ENCODE measurements at regions not wholly inside any gene's neighbourhood (a gene's known extent, or its start where the extent isn't known, plus 50 kb on each side); places are given as distances from the start of the nearest gene placed in this dataset.

DNA sequence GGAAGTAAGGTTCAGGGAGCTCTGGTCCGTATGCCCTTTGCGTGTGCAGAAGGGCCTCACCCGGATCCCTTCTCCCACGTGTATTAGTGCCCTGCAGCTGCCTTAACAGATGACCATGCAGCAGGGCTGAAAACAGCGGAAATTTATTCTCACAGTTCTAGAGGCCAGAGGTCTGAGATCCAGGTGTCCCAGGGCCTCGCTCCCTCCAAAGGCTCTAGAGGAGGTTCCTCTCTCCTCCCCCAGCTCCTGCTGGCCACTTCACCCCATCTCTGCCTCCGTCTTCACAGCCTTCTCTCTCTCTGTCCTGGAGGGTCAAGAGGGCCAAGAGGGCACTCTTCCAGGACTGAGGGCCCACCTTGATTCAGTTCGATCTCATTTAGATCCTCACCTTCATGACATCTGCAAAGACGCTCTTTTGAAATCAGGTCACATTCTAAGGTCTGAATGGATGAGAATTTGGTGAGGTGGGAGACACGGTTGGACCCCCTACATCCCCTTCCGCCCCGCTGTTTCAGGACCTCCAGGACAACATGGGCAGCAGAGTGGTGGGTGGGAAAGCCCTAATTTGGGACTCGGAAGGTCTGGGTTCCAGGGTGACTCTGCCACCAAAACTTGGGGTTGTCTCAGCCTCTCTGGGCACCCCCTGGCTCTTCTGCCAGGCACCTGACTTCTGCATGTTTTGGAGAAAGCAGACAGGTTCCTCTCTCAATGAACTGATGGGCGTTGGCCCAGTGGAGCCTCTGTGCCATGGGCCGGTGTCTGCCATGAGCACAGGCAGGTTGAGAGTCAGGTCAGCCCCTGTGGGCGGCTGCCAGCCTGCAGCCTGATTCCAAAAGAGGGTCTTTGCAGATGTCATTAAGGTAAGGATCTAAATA, 361.2 kb downstream of the SEC14L1 start:
- TF ChIP-seq, protein P1, sequence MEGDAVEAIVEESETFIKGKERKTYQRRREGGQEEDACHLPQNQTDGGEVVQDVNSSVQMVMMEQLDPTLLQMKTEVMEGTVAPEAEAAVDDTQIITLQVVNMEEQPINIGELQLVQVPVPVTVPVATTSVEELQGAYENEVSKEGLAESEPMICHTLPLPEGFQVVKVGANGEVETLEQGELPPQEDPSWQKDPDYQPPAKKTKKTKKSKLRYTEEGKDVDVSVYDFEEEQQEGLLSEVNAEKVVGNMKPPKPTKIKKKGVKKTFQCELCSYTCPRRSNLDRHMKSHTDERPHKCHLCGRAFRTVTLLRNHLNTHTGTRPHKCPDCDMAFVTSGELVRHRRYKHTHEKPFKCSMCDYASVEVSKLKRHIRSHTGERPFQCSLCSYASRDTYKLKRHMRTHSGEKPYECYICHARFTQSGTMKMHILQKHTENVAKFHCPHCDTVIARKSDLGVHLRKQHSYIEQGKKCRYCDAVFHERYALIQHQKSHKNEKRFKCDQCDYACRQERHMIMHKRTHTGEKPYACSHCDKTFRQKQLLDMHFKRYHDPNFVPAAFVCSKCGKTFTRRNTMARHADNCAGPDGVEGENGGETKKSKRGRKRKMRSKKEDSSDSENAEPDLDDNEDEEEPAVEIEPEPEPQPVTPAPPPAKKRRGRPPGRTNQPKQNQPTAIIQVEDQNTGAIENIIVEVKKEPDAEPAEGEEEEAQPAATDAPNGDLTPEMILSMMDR (IDR thresholded peaks at IDR 0.05) = no peak
- Mint-ChIP-seq H3K9me3 (no peaks in the 10 kb centered on the region), H3K27me3 (no peaks in the 10 kb centered on the region), H3K4me3 (no peak overlapping the region), H3K4me1 (no peaks in the 10 kb centered on the region), H3K27ac (peak overlapping the region; percentile 26), H3K36me3 (ENCODE audit: low read depth) (peaks cover 38% of the 10 kb centered on the region)
- ChIA-PET CTCF (interaction anchor here (1.4 to 1.6 kb wide), 2 partner anchors 102 to 172 kb away, joined by 4 to 5 read pairs; no protein-coding TSS in a partner anchor), POLR2A (interaction anchor here (0.5 to 1.2 kb wide), 2 partner anchors 8 to 74 kb away, joined by 3 read pairs; no protein-coding TSS in a partner anchor)
- intact Hi-C loops (cut with micrococcal nuclease) = no loop called here
- DNase-seq (no peak), ATAC-seq (ENCODE audit: low read depth) (no peak)

DNA sequence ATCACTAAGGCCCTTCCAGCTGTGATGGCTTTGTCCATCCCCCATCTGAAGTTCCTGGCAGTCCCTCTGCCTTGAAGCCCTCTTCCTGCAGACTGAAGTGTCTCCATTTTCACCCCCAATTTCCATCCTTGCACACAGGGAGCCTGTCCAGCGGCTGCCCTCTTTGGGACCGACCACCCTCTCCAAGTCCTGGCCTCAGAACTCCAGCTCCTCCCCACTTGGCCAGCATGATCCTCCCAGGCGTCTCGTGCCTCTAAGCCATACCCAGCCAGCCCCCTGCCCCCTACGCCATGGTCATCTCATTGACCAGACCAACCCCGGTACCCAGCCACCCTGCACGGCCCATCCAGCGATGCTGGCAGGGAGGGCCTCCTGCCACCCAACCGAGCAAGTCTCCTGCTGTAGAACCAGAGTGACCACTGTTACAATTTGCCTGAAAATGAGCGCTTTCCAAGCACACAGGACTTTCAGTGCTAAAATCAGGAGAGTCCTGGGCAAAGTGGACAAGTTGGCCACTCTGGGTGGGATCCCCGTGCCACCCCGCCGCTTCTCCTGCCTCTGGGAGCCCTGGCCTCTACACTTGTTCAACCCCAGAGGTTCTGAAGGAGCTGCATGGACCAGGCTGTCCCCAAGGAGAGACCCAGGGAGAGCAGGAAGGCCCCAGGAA, 362.0 kb downstream of the SEC14L1 start:
- intact Hi-C loops (cut with micrococcal nuclease) = no loop called here
- DNase-seq (no peak), ATAC-seq (ENCODE audit: low read depth) (no peak)
- Mint-ChIP-seq H3K4me3 (no peak overlapping the region), H3K27ac (no peak overlapping the region), H3K36me3 (ENCODE audit: low read depth) (peaks cover 36% of the 10 kb centered on the region), H3K27me3 (no peaks in the 10 kb centered on the region), H3K9me3 (no peaks in the 10 kb centered on the region), H3K4me1 (no peaks in the 10 kb centered on the region)
- TF ChIP-seq, protein P1 (IDR thresholded peaks at IDR 0.05) = no peak
- CTCF ChIA-PET = no interaction called here
- POLR2A ChIA-PET = no interaction called here

GRCh38 chr17:77503293-77503655, 362.5 kb downstream of the SEC14L1 start:
- H3K27me3 Mint-ChIP-seq = no peaks in the 10 kb centered on the region
- DNase-seq (no peak), ATAC-seq (ENCODE audit: low read depth) (no peak)
- TF ChIP-seq, protein P1 (IDR thresholded peaks at IDR 0.05) = no peak
- no peak overlapping the region for H3K4me3 Mint-ChIP-seq
- POLR2A ChIA-PET = no interaction called here
- CTCF ChIA-PET = no interaction called here
- H3K36me3 Mint-ChIP-seq (ENCODE audit: low read depth) = peaks cover 33% of the 10 kb centered on the region
- intact Hi-C loops (cut with micrococcal nuclease) = no loop called here
- no peak overlapping the region for H3K27ac Mint-ChIP-seq
- H3K4me1 Mint-ChIP-seq = no peaks in the 10 kb centered on the region
- H3K9me3 Mint-ChIP-seq = no peaks in the 10 kb centered on the region

DNA sequence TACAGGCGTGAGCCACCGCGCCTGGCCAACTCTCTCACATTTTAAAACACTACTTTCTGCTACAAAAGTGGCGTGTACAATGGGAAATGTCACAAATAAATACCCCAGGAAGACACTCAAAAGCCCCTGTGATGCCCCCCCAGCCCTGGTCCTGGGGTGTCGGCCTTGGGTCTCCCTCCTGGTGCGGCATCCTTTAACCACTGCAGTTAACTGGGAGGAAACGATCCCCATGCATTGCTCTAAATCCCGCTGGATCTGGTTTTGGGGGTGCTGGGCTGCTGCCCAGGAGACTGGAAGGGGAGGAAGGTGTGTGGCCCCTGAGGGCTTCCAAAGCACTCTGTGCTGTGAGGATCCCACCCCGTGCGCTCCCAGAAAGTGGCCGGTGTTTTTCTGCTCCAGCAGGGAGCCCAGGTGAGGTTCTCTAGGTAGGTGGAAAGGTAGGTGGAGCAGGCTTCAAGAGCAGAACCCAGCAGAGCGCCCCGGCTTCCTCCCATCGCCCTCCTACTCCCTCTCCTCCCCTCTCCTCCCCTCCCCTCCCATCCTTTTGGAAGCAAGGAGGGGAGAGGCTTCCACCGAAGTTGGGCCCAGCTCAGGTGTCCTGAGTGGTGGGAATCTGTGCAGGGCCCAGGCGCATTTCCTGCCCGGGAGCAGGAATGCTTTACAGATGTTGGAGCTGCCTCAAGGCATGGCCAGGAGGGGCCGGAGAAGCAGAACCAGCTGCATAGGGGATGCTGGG, 363.3 kb downstream of the SEC14L1 start:
- H3K27me3 Mint-ChIP-seq = no peaks in the 10 kb centered on the region
- no peaks in the 10 kb centered on the region for H3K4me1 Mint-ChIP-seq
- CTCF ChIA-PET = interaction anchor here (1.1 kb wide), 1 partner anchor 104 kb away, joined by 3 read pairs; no protein-coding TSS in a partner anchor
- intact Hi-C loops (cut with micrococcal nuclease) = no loop called here
- H3K9me3 Mint-ChIP-seq = no peaks in the 10 kb centered on the region
- TF ChIP-seq, protein P1 (IDR thresholded peaks at IDR 0.05) = no peak
- H3K27ac Mint-ChIP-seq = no peak overlapping the region
- peaks cover 27% of the 10 kb centered on the region for H3K36me3 Mint-ChIP-seq (ENCODE audit: low read depth)
- ATAC-seq (ENCODE audit: low read depth) (no peak), DNase-seq (no peak)
- POLR2A ChIA-PET = interaction anchor here (0.5 kb wide), 1 partner anchor 407 kb away, joined by 4 read pairs; no protein-coding TSS in a partner anchor
- H3K4me3 Mint-ChIP-seq = no peak overlapping the region

Measured in activated B cell treated with CpG ODN at 0.5 μM for 24 hours (primary cell).